K562 (cell line): ENCODE measurements at regions not wholly inside any gene's neighbourhood (a gene's known extent, or its start where the extent isn't known, plus 50 kb on each side); places are given as distances from the start of the nearest gene placed in this dataset.

ENCODE experiments used
- CBFA2T2 ChIP-seq: fragments of 450-650 bp; conservative IDR thresholded peaks from 2 replicates; pipeline ENCODE4 v1.6.1; 2017; ENCODE audit warnings: mild to moderate bottlenecking
- CHD1 ChIP-seq: fragments of 200-600 bp; sonication (generic); IDR thresholded peaks from one replicate; pipeline ENCODE4 v1.6.1; 2012; ENCODE audit warnings: mild to moderate bottlenecking, moderate library complexity, low read length, inconsistent platforms
- CREB1 ChIP-seq, 2 experiments: sonication (generic) in 1 of 2; formaldehyde crosslinking in 1 of 2; IDR thresholded peaks; 2 replicates each; pipeline versions ENCODE4 v1.6.1 to v1.8.0; 2012 to 2022; ENCODE audit warnings: inconsistent platforms in 1 of 2, mild to moderate bottlenecking in 1 of 2, missing genetic modification reagents in 1 of 2, moderate library complexity in 1 of 2
- ILK ChIP-seq: fragments of 450-650 bp; IDR thresholded peaks from 2 replicates; pipeline ENCODE4 v1.6.1; 2016; ENCODE audit warnings: missing genetic modification characterization, low read depth, mild to moderate bottlenecking, missing compliant biosample characterization, moderate library complexity, borderline replicate concordance
- MCM5 ChIP-seq: fragments of 450-650 bp; IDR thresholded peaks from 2 replicates; pipeline ENCODE4 v1.6.1; 2016; ENCODE audit warnings: low read depth
- MTA3 ChIP-seq: fragments of 450-650 bp; formaldehyde crosslinking; IDR thresholded peaks from 2 replicates; pipeline ENCODE4 v1.6.1; 2017; ENCODE audit warnings: mild to moderate bottlenecking, borderline replicate concordance
- NONO ChIP-seq, 2 experiments: fragments of 200-400 bp in 1 of 2; fragments of 450-650 bp in 1 of 2; formaldehyde crosslinking in 1 of 2; IDR thresholded peaks; 2 replicates each; pipeline ENCODE4 v1.6.1; 2017; ENCODE audit warnings: low read depth in 2 of 2, mild to moderate bottlenecking in 2 of 2, moderate library complexity in 2 of 2, low read length in 1 of 2
- SMARCA5 ChIP-seq: fragments of 450-650 bp; IDR thresholded peaks from 2 replicates; pipeline ENCODE4 v1.6.1; 2016
- SRSF3 ChIP-seq: fragments of 200-400 bp; formaldehyde crosslinking; IDR thresholded peaks from 2 replicates; pipeline ENCODE4 v1.6.1; 2016; ENCODE audit warnings: mild to moderate bottlenecking, low read length, moderate library complexity; ENCODE audit not compliant: insufficient read depth
- TFAM ChIP-seq: fragments of 250-450 bp; sonication (Bioruptor Pico); conservative IDR thresholded peaks from 2 replicates; pipeline ENCODE4 v1.5.0; 2021; ENCODE audit warnings: mild to moderate bottlenecking, moderate library complexity
- ZBTB1 ChIP-seq: sonication (generic); formaldehyde crosslinking; IDR thresholded peaks from 2 replicates; pipeline ENCODE4 v1.8.1; 2023; ENCODE audit warnings: missing genetic modification reagents, low read depth, mild to moderate bottlenecking, borderline replicate concordance
- ZNF282 ChIP-seq: sonication (generic); formaldehyde crosslinking; IDR thresholded peaks from 2 replicates; pipeline ENCODE4 v1.8.1; 2023; ENCODE audit warnings: missing genetic modification reagents
- ZNF561 ChIP-seq: fragments of 450-650 bp; formaldehyde crosslinking; conservative IDR thresholded peaks from 2 replicates; pipeline ENCODE4 v1.4.0; 2020; ENCODE audit warnings: mild to moderate bottlenecking, moderate library complexity
- ZNF695 ChIP-seq: fragments of 450-650 bp; formaldehyde crosslinking; IDR thresholded peaks from 2 replicates; pipeline ENCODE4 v1.4.0; 2020; ENCODE audit warnings: mild to moderate bottlenecking, moderate library complexity
- ZNF766 ChIP-seq: fragments of 200-800 bp; sonication (Bioruptor generic); conservative IDR thresholded peaks from 2 replicates; pipeline ENCODE4 v1.6.1; 2016; ENCODE audit warnings: missing genetic modification characterization, missing compliant biosample characterization
- TF ChIP-seq, protein P1 (sequence below): sonication (generic); formaldehyde crosslinking; IDR thresholded peaks from 2 replicates; pipeline ENCODE4 v1.8.1; 2023; ENCODE audit warnings: missing genetic modification reagents, mild to moderate bottlenecking, borderline replicate concordance
- TF ChIP-seq, protein P2 (sequence below): fragments of 250-450 bp; sonication (Bioruptor Pico); IDR thresholded peaks from 2 replicates; pipeline ENCODE4 v1.4.0; 2020

DNA sequence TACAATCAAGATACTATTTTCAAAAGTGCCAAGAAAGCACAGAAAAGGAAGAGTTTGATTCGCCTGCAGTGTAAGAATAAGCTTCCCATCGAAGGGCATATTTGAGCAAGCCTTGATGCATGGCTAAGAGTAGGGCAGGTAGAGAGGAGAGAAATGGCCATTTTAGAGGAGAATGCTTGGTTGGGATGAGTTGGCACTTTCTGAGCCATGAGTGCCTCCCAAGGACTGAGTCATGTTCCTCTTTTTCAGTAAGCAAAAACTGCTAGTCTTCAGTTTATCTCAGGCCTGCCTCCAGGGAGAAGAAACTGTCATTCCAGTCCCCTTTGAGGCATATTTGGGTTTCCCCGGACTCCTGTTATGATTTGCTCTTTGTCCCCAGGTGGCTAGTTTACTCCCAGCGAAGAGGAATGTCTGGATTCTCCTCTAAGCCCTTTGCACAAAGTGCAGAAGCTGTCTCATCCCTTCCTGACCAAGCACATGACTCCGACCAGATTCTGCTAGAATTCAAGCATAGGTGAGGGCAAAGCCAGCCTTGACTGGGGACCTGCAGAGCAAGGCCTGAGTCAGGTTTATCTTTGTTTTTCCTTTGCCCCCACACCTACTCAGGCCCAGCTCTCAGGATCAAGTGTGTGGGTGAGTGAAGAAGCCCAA, 115.2 kb downstream of the TTC32 start (continued):
- TF ChIP-seq MCM5 (no peak), CREB1 (IDR thresholded peaks at IDR 0.05) (no peak), CREB1 (CRISPR knock-in tag; IDR thresholded peaks at IDR 0.05) (no peak), ZNF695 (no peak), ZNF561 (CRISPR knock-in tag) (no peak), ZBTB1 (no peak), ILK (tag) (no peak), CBFA2T2 (no peak), SMARCA5 (no peak), NONO (IDR thresholded peaks at IDR 0.05; ENCODE audit: low read depth in 2 of 2, low read length in 1 of 2) (no peak), CHD1 (no peak), ZNF282 (CRISPR knock-in tag) (no peak), ZNF766 (CRISPR knock-in tag) (peak; percentile 48; the same call in 1 of the 2 replicates), MTA3 (peak; percentile 48; the same call in 1 of the 2 replicates), SRSF3 (no peak), TFAM (CRISPR knock-in tag) (no peak)
- TF ChIP-seq, protein P1, sequence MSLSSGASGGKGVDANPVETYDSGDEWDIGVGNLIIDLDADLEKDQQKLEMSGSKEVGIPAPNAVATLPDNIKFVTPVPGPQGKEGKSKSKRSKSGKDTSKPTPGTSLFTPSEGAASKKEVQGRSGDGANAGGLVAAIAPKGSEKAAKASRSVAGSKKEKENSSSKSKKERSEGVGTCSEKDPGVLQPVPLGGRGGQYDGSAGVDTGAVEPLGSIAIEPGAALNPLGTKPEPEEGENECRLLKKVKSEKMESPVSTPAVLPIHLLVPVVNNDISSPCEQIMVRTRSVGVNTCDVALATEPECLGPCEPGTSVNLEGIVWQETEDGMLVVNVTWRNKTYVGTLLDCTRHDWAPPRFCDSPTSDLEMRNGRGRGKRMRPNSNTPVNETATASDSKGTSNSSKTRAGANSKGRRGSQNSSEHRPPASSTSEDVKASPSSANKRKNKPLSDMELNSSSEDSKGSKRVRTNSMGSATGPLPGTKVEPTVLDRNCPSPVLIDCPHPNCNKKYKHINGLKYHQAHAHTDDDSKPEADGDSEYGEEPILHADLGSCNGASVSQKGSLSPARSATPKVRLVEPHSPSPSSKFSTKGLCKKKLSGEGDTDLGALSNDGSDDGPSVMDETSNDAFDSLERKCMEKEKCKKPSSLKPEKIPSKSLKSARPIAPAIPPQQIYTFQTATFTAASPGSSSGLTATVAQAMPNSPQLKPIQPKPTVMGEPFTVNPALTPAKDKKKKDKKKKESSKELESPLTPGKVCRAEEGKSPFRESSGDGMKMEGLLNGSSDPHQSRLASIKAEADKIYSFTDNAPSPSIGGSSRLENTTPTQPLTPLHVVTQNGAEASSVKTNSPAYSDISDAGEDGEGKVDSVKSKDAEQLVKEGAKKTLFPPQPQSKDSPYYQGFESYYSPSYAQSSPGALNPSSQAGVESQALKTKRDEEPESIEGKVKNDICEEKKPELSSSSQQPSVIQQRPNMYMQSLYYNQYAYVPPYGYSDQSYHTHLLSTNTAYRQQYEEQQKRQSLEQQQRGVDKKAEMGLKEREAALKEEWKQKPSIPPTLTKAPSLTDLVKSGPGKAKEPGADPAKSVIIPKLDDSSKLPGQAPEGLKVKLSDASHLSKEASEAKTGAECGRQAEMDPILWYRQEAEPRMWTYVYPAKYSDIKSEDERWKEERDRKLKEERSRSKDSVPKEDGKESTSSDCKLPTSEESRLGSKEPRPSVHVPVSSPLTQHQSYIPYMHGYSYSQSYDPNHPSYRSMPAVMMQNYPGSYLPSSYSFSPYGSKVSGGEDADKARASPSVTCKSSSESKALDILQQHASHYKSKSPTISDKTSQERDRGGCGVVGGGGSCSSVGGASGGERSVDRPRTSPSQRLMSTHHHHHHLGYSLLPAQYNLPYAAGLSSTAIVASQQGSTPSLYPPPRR (CRISPR knock-in tag): no peak
- TF ChIP-seq, protein P2, sequence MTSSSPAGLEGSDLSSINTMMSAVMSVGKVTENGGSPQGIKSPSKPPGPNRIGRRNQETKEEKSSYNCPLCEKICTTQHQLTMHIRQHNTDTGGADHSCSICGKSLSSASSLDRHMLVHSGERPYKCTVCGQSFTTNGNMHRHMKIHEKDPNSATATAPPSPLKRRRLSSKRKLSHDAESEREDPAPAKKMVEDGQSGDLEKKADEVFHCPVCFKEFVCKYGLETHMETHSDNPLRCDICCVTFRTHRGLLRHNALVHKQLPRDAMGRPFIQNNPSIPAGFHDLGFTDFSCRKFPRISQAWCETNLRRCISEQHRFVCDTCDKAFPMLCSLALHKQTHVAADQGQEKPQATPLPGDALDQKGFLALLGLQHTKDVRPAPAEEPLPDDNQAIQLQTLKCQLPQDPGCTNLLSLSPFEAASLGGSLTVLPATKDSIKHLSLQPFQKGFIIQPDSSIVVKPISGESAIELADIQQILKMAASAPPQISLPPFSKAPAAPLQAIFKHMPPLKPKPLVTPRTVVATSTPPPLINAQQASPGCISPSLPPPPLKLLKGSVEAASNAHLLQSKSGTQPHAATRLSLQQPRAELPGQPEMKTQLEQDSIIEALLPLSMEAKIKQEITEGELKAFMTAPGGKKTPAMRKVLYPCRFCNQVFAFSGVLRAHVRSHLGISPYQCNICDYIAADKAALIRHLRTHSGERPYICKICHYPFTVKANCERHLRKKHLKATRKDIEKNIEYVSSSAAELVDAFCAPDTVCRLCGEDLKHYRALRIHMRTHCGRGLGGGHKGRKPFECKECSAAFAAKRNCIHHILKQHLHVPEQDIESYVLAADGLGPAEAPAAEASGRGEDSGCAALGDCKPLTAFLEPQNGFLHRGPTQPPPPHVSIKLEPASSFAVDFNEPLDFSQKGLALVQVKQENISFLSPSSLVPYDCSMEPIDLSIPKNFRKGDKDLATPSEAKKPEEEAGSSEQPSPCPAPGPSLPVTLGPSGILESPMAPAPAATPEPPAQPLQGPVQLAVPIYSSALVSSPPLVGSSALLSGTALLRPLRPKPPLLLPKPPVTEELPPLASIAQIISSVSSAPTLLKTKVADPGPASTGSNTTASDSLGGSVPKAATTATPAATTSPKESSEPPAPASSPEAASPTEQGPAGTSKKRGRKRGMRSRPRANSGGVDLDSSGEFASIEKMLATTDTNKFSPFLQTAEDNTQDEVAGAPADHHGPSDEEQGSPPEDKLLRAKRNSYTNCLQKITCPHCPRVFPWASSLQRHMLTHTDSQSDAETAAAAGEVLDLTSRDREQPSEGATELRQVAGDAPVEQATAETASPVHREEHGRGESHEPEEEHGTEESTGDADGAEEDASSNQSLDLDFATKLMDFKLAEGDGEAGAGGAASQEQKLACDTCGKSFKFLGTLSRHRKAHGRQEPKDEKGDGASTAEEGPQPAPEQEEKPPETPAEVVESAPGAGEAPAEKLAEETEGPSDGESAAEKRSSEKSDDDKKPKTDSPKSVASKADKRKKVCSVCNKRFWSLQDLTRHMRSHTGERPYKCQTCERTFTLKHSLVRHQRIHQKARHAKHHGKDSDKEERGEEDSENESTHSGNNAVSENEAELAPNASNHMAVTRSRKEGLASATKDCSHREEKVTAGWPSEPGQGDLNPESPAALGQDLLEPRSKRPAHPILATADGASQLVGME (CRISPR knock-in tag): no peak
